SK-N-SH treated with all-trans-retinoic acid at 6 μM for 48 hours (cell line): ENCODE measurements at regions not wholly inside any gene's neighbourhood (a gene's known extent, or its start where the extent isn't known, plus 50 kb on each side); places are given as distances from the start of the nearest gene placed in this dataset.

Source experiments
- ATAC-seq: fragments of 200-7000 bp; cut with Tn5 transposase; 3 replicates; pipeline ENCODE4 v1.9.1; 2020; ENCODE audit warnings: mild to moderate bottlenecking, moderate library complexity
- ARNTL ChIP-seq: fragments of 450-650 bp; formaldehyde crosslinking; IDR thresholded peaks from 2 replicates; pipeline ENCODE4 v1.5.0; 2020; ENCODE audit warnings: low read depth, mild to moderate bottlenecking, moderate library complexity, borderline replicate concordance
- BACH2 ChIP-seq: fragments of 250-450 bp; sonication (Bioruptor Pico); IDR thresholded peaks from 2 replicates; pipeline ENCODE4 v1.9.0; 2021; ENCODE audit warnings: mild to moderate bottlenecking, borderline replicate concordance
- CREB5 ChIP-seq: fragments of 250-450 bp; sonication (Bioruptor Pico); IDR thresholded peaks from 2 replicates; pipeline ENCODE4 v1.5.1; 2020; ENCODE audit warnings: low read depth, mild to moderate bottlenecking, moderate library complexity
- CSDC2 ChIP-seq: fragments of 250-450 bp; sonication (Bioruptor Pico); IDR thresholded peaks from 2 replicates; pipeline ENCODE4 v1.5.0; 2020; ENCODE audit warnings: mild to moderate bottlenecking, moderate library complexity
- CSRNP3 ChIP-seq: fragments of 250-450 bp; sonication (Bioruptor Pico); IDR thresholded peaks from 2 replicates; pipeline ENCODE4 v1.5.1; 2021; ENCODE audit warnings: mild to moderate bottlenecking, moderate library complexity
- ESRRG ChIP-seq: fragments of 250-450 bp; sonication (Bioruptor Pico); IDR thresholded peaks from 2 replicates; pipeline ENCODE4 v1.6.1; 2021; ENCODE audit warnings: mild to moderate bottlenecking
- GLIS3 ChIP-seq: fragments of 250-450 bp; sonication (Bioruptor Pico); IDR thresholded peaks from 2 replicates; pipeline ENCODE4 v1.5.0; 2020; ENCODE audit warnings: mild to moderate bottlenecking, moderate library complexity
- ISL1 ChIP-seq: fragments of 250-450 bp; sonication (Bioruptor Pico); IDR thresholded peaks from 2 replicates; pipeline ENCODE4 v2.1.2; 2022; ENCODE audit warnings: mild to moderate bottlenecking, moderate library complexity
- OSR1 ChIP-seq: fragments of 250-450 bp; sonication (Bioruptor Pico); IDR thresholded peaks from 2 replicates; pipeline ENCODE4 v1.8.0; 2022; ENCODE audit warnings: moderate library complexity, mild to moderate bottlenecking, inconsistent platforms
- PATZ1 ChIP-seq: fragments of 250-450 bp; sonication (Bioruptor Pico); IDR thresholded peaks from 2 replicates; pipeline ENCODE4 v1.8.0; 2020; ENCODE audit warnings: mild to moderate bottlenecking, moderate library complexity, borderline replicate concordance
- PPARA ChIP-seq: fragments of 250-450 bp; sonication (Bioruptor Pico); IDR thresholded peaks from 2 replicates; pipeline ENCODE4 v1.5.0; 2020; ENCODE audit warnings: mild to moderate bottlenecking, borderline replicate concordance
- RARB ChIP-seq: fragments of 250-450 bp; sonication (Bioruptor Pico); IDR thresholded peaks from 2 replicates; pipeline ENCODE4 v1.8.0; 2021; ENCODE audit warnings: mild to moderate bottlenecking, moderate library complexity
- SNAI2 ChIP-seq: fragments of 250-450 bp; sonication (Bioruptor Pico); IDR thresholded peaks from 2 replicates; pipeline ENCODE4 v1.5.0; 2020; ENCODE audit warnings: mild to moderate bottlenecking, moderate library complexity
- TCF4 ChIP-seq: fragments of 250-450 bp; sonication (Bioruptor Pico); IDR thresholded peaks from 2 replicates; pipeline ENCODE4 v1.8.0; 2021; ENCODE audit warnings: mild to moderate bottlenecking, moderate library complexity, borderline replicate concordance
- TOX ChIP-seq: fragments of 250-450 bp; sonication (Bioruptor Pico); IDR thresholded peaks from 2 replicates; pipeline ENCODE4 v1.8.0; 2021; ENCODE audit warnings: mild to moderate bottlenecking, moderate library complexity, borderline replicate concordance
- TSHZ2 ChIP-seq: fragments of 250-450 bp; sonication (Bioruptor Pico); IDR thresholded peaks from 2 replicates; pipeline ENCODE4 v1.5.0; 2020; ENCODE audit warnings: mild to moderate bottlenecking, moderate library complexity
- ZFP3 ChIP-seq: fragments of 250-450 bp; sonication (Bioruptor Pico); IDR thresholded peaks from 2 replicates; pipeline ENCODE4 v1.5.0; 2020; ENCODE audit warnings: mild to moderate bottlenecking, moderate library complexity
- ZFP30 ChIP-seq: fragments of 450-650 bp; formaldehyde crosslinking; IDR thresholded peaks from 2 replicates; pipeline ENCODE4 v1.5.0; 2022; ENCODE audit warnings: mild to moderate bottlenecking, moderate library complexity
- ZNF565 ChIP-seq: fragments of 450-650 bp; formaldehyde crosslinking; conservative IDR thresholded peaks from 2 replicates; pipeline ENCODE4 v1.5.0; 2020; ENCODE audit warnings: low read depth, mild to moderate bottlenecking, moderate library complexity
- ZNF70 ChIP-seq: fragments of 450-650 bp; formaldehyde crosslinking; IDR thresholded peaks from 2 replicates; pipeline ENCODE4 v1.5.0; 2020; ENCODE audit warnings: mild to moderate bottlenecking, moderate library complexity
- ZNF8 ChIP-seq: fragments of 450-650 bp; formaldehyde crosslinking; IDR thresholded peaks from 2 replicates; pipeline ENCODE4 v1.5.0; 2020; ENCODE audit warnings: mild to moderate bottlenecking, moderate library complexity

- no peak for TF ChIP-seq ESRRG
- no peak for TF ChIP-seq ZNF8
- no peak for TF ChIP-seq TCF4 (CRISPR knock-in tag)
- TF ChIP-seq SNAI2 (CRISPR knock-in tag) = no peak
- no peak for TF ChIP-seq ZNF70
- TF ChIP-seq RARB (CRISPR knock-in tag) = no peak
- no peak for TF ChIP-seq ARNTL (CRISPR knock-in tag)
- TF ChIP-seq CSRNP3 (CRISPR knock-in tag) = no peak
- no peak for TF ChIP-seq ISL1 (CRISPR knock-in tag)
- no peak for ATAC-seq
Measured at GRCh38 chr2:17336458-17336857, 181.8 kb downstream of the RAD51AP2 start.

- no peak for TF ChIP-seq ZFP3 (CRISPR knock-in tag)
- TF ChIP-seq RARB (CRISPR knock-in tag) = no peak
- TF ChIP-seq ZNF565 = no peak
- TF ChIP-seq ESRRG = no peak
- TF ChIP-seq CSRNP3 (CRISPR knock-in tag) = no peak
- no peak for TF ChIP-seq TSHZ2 (CRISPR knock-in tag)
- no peak for TF ChIP-seq ZNF70
- TF ChIP-seq TOX (CRISPR knock-in tag) = no peak
- TF ChIP-seq PATZ1 (CRISPR knock-in tag) = no peak
- no peak for TF ChIP-seq CSDC2 (CRISPR knock-in tag)
- no peak for TF ChIP-seq OSR1 (CRISPR knock-in tag)
- TF ChIP-seq ZFP30 = no peak
- no peak for TF ChIP-seq BACH2 (CRISPR knock-in tag)
- ATAC-seq = no peak
Measured at GRCh38 chr2:17334300-17334699, 183.9 kb downstream of the RAD51AP2 start.

- TF ChIP-seq GLIS3 (CRISPR knock-in tag) = no peak
- TF ChIP-seq ISL1 (CRISPR knock-in tag) = no peak
- no peak for TF ChIP-seq BACH2 (CRISPR knock-in tag)
- TF ChIP-seq PATZ1 (CRISPR knock-in tag) = no peak
- TF ChIP-seq RARB (CRISPR knock-in tag) = no peak
- no peak for TF ChIP-seq ARNTL (CRISPR knock-in tag)
- TF ChIP-seq ZFP3 (CRISPR knock-in tag) = no peak
- TF ChIP-seq ESRRG = no peak
- no peak for TF ChIP-seq TSHZ2 (CRISPR knock-in tag)
- TF ChIP-seq OSR1 (CRISPR knock-in tag) = no peak
- no peak for TF ChIP-seq PPARA (CRISPR knock-in tag)
- no peak for TF ChIP-seq TOX (CRISPR knock-in tag)
- TF ChIP-seq TCF4 (CRISPR knock-in tag) = no peak
- TF ChIP-seq ZNF8 = no peak
- TF ChIP-seq ZFP30 = no peak
- TF ChIP-seq CREB5 (CRISPR knock-in tag) = no peak
- TF ChIP-seq SNAI2 (CRISPR knock-in tag) = no peak
- TF ChIP-seq ZNF565 = no peak
- TF ChIP-seq, all 23 proteins: peak for 0
- ATAC-seq = no peak
Measured at GRCh38 chr2:17331636-17332035, 186.6 kb downstream of the RAD51AP2 start.
